Inflammatory macrophage (primary cell): ENCODE measurements at regions not wholly inside any gene's neighbourhood (a gene's known extent, or its start where the extent isn't known, plus 50 kb on each side); places are given as distances from the start of the nearest gene placed in this dataset.

Experiments
- DNase-seq, 2 donors: peaks; one replicate each; pipeline ENCODE4 v3.0.0-alpha.2; 2020 to 2022

DNA sequence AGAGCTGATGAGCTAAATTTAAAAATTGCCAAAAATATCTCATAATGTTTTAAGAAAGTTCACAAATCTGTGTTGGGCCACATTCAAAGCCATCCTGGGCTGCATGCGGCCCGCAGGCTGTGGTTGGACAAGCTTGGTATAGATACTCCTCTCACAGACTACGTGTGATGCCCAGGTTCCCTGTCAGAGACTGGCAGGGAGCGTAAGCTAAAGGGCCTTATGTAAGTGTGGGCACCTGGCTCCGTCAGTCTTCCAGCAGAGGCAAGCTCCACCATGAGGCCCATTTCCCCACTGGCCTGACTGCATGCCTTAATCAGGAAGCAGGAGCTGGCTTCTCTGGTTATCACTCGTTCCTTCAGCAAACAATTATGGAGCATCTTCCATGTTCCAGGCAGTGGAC, 200.2 kb downstream of the FOXO1 start:
- DNase-seq, result no peak

DNA sequence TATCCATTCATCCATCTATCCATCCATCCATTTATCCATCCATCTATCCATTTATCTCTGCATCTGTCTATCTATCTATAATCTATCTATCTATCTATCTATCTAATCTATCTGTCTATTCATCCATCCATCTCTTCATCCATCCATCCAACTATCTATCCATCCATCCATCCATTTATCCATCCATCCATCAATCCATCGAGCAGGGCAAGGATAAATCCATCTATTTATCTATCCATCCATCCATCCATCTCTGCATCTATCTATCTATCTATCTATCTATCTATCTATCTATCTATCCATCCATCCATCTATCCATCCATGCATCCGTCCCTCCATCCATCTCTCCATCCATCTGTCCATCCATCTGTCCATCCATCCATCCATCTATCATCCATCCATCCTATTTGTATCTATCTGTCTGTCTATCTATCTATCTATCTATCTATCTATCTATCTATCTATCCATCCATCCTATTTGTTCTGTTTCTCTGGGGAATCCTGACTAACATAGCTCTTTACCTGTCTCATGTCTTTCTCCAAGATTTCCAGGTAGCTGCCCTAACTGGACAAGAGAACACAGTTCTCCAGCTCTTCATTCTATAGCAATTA, 198.1 kb downstream of the FOXO1 start:
- no peak for DNase-seq

DNA sequence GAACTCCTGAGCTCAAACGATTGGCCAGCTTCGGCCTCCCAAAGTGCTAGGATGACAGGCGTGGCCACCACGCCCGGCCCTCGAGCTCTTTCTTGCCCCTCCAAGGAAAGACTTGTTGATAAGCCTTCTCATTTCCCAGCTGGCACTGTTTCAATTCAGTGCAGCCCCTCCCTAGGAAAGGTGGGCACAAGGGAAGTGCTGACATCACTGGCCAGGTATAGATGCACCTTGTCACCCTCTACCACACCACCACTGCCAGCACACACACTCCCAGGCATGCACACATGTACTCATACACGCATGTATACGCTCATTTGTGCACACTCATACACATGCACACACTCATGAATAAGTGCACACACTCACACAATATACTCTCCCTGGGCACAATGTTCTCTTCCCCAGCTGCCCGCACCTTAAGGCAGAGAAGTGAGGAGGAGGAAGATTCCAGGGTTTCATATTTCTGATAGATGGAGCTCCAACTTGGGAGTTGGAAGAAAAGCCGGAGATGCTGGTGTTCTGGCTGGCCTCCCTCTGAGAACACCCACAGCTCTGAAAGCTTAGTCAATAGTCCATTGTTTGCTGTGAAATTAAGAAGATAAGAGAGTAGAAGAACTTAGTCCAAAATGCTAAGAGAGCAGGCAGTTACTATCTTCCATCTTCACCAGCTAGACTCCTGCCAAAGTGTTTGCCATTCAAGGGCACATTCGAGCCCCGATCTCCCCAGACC, 196.7 kb downstream of the FOXO1 start:
- DNase-seq, result no peak

DNA sequence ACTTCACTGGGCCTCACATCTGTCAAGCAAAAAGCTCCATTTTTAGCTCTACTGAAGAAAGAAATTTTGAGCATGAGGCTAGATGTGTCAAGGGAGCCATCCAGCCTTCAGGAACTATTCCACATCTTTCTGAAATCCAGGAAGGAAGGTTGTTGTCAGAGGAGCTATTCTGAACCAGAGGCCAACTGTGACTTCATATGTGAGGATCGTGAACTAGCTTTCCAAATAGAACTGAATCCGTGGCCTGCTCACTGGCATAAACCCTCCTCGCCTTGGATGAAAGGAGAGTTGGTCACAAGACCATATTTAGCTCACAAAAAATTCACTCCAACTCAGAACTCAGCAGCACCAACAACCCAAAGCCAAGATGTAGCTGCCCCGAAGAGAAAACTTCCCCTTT, 195.8 kb downstream of the FOXO1 start:
- no peak for DNase-seq

DNA sequence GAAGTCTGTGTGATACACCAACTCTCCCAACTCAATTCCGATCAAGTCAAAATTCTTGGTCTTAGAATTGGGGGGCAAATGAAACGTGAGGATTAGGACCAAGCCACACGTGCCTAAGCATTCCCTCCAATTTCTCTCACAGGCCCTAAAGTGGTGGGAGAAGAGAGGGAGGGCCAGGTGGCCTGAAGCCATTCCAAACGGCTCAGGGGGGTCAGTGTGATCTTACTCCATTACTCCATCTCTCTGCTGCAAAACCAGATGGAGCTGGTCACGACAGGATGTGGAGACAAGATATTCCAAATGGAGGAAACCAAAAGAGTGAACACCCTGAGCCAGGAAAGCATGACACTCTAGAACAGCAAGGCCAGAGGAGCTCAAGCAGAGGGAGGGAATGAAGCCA, 195.4 kb downstream of the FOXO1 start:
- DNase-seq, result no peak

DNA sequence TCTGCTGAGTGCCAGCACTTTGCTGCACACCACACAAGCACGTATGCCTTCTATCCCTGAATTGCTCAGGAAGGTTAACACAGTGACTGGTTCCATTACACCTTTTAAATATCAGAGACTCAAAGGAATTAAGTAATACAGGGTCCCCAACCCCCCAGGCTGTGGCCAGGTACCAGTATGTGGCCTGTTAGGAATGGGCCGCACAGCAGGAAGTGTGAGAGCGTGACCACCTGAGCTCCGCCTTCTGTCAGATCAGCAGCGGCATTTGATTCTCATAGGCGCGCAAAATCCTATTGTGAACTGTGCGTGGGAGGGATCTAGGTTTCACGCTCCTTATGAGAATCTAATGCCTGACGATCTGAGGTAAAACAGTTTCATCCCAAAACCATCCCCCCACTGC, 194.5 kb downstream of the FOXO1 start:
- DNase-seq, result no peak

DNA sequence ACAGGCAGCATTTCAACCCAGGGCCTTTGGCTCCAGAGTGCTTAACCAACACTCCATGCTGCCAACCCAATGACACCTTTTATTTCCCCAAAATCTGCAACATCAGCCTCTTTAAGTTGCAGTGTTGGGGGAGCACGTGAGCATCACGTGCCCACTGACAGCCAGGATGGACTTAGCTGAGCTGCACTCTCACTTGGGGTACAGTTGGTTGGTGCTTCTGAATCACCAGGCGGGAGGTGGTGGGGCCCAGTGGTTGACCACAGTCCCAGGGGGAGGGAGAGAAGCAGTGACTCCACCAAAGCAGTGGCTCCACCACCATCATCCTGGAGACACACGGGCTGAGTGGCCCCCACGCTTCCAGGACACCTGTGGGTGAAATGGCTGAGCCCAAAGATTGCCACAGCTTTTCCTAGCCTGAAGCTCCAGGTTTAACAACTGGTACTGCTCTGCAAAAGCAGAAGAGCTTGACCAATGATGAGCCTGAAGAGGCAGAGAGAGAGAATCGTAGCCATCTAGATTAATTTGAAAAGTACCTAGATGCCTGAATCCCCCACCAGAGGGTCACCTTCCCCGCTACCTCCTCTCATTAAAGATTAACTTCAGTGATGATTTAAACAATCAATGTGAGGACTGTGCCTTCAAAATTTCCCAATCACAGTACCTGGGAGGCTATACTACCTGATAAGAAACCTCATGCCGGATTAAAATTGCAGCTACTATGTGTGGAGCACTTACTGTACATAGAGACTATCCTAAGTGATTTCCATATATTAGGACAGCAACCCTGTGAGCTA, 193.8 kb downstream of the FOXO1 start:
- DNase-seq, result no peak

DNA sequence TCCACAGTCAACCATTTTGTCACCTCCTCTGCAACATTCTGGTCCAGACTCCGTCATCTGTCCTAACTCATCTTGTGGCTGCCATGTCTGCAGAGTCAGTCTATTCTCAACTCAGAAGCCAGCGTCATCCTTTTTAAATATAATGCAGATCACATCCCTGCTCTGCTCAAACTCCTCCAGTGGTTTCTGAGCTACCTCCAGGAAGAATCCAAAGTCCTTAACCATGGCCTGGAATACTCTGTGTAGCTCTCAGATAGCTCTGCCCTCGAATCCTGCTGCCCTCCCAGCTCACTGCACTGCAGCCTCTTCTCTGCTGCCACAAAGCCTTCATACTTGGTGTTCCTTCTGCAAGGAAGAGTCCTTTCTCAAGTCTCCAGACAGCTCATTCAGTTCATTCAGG, 190.8 kb downstream of the FOXO1 start:
- DNase-seq, result no peak

DNA sequence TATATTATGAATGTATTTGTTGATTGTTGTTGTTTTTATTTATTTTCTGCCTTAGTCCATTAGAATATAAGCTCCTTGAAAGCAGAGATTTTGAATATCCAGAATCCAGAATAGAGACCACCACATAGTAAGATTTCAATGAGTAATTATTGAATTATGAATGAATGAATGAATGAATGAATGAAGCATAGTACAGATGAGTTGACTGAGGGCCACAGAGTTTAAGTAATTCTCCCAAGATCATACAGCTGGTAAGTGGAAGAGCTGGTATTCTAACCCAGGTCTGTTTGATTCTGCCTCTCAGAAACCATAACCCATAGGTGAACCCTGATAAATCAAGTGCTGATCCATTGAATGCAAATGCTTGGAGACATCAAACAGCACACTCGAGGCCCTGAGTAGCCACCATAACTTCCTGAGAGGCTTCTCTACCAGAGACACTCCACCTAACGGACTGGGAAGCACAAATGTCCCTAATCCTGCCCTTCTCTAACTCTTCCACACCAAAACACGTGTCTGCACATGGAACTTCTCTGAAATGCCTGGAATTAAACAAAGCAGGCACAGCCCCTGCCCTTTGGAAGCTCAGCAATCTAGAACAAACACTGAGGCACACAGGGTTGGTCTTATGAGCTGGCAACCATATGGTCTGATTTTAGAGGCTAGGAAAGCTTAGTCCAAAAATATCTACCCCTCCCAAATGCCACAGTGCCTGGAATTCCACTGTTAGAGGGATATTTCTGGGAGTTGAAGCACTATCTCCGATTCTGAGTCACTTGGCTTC, 190.1 kb downstream of the FOXO1 start:
- DNase-seq, result no peak

DNA sequence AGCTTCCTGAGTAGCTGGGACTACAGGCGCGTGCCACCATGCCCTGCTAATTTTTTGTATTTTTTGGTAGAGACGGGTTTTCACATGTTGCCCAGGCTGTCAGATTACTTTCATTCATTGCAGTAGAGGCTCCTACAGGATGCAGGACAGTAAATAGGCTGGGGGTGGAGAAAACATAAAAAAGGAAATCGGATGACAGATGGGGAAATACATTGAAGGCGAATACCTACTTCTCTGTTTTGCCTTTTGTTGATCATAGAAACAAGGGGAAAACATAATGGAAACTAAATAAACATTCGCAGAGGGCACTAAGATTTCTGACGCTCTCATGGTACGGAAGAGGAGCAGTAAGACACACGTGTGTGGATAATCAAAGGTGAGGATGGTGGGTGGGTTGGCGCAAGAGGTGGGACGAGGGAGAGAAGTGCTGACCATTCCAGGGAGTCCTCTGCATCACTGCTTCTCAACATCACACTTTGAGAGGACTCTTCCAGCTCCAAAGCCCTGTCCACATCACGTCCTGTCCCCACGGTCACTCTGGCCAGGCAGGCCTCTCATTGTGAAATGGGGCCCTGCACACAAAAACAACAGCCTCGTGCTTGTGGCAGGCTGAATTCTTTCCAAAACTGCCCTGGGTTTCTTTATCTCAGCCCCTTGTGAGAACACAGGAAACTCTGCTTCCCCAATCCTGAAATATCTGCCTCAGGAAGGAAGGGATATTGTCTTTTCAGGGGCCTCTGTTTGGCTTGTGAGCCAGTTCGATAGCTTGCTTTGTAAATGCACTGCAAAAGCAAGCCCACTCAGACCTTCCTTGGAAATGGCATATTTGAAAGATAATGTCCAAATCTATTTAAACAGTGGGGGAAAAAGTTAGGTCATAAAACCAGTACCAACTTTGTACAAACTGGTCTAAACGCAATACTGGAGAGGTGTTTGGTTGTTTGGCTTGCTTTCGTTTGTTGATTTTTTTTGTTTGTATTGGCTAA, 188.5 kb downstream of the FOXO1 start:
- peak; percentile 62 to 75 for DNase-seq

DNA sequence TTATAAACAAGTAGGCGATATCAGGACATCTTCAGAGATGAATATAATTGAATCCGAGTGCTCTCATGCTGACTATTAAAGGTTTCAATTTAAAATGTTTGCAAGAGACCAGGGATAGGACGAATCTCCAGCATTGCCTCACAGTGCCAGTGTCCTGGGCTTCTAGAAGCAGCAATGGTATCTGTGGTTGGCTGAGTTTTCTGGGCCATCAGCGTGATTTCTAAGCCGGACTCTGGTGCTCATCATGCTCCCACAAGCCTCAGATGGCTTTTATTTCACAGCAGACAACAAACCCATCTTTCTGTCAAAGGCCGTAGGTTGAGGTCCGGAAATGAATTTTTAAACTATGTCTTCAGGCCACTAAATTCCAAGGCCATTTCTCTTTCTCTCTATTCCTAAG, 187.7 kb downstream of the FOXO1 start:
- no peak for DNase-seq

DNA sequence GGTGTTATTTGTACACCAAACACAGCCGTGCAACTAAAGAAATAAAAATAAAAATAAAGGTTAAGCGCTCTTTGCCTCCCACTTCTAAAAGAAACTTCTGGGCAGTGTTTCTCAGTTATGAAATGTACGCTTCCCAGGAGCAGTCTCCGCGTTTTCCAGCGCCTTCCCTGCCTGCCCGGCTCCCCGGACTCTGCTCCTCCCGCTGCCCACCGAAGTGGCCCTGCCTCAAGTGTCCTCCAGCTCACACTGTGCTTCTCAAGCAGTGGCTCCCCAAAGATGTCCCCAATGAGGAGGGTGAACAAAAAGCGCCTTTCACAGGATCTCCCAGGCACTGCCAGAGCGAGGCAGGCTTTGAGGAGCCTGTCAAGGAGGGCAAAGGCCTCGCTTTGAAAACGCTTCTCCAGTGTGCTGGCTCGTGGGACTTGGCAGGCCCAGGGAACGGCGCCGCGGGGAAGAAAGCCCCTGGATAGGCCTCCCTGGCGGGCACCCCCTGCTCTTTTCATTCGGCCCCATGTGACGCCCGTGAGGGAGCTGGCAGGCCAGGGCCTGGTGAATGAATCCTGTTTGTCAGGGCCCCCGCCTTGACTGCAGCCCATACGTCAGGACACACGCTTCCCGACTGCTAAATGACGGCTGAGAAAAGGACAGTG, 187.1 kb downstream of the FOXO1 start:
- DNase-seq, result no peak

DNA sequence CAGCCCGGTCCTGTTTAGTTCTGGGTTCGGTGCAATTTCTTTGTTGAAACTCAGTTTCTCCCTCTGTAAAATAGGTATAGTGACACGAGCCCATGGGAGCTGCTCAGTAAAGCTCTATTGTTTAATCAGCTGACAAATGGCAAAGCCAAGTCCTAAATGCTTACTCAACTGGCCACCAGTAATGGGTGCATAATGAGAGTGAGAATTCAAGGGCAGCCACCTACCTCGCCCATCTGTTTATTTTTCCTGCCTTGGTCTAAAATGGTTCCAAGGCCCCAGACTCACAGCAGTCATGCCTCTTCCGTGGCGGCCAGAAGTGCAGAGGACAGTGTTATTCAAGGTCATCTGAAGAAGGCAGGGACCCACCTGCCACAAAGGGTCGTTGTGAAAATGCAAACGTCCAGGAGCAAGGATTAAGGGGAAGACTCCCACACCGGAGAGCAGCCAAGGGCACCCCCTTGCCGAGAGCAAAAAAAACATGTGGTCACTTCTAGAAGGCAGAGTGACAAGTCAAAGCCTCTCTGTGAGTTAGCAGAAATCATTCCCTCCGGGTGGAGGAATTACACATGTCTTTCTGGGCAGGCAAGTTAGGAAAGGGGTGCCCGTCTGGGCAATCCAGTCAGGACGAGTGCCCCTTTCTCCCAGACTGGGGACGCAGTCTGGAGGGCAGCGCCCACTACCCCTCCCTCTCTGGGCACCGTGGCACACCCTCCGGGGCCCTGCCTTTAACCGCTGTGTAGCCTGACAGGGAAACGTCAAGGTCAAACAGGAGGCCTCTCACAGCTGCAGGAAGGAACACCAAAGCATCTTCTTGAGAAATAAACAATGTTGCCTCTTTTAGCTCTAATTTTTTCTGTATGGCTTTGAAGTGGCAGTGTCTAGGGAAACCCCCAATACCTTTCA, 186.2 kb downstream of the FOXO1 start:
- DNase-seq, result no peak

DNA sequence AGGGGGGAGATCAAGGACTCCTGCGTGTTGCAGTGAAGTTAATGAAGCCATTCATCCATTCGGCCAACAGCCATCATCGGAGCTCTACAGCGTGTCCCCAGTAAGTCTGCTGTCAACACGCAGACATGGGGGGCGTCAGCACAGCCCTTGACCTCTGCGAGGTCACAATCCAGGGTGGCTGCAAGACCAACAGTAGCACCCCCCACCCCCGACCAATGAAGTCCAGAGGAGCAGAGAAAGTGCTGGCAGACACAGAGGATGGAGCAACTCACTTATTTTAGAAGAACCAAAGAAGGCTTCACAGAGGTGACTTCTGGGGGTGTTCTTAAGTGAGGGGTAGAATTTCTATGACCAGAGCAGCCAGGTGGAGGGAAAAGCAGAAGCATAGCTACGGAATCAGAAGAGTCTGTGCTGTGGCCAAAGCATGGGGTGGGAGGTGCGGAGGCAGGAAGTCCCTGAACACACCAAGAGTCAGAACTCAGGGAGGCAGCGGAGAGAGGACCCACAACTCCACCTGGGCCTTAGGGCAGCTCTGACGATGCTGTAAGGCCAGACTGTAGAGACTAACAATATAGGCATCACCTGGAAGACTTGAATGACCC, 185.4 kb downstream of the FOXO1 start:
- no peak for DNase-seq

DNA sequence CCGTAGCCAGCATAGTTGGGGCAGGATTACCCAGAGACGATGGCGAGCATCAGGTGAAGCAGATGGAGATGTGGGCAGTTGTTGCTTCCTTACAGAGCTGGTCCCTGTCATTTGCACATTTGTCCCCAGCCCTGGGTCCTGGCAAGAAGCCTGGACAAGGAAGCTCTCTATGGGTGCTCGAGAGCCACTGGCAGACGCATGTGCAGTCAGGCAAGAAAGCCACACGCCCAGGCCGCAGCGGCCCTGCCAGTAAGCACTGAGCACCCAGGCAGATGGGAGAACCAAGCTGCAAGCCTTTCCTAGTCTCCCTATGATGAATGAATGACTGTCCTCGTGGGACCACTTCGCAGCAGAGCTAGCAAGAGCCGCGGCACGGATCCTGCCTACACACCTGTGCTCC, 182.8 kb downstream of the FOXO1 start:
- no peak for DNase-seq

DNA sequence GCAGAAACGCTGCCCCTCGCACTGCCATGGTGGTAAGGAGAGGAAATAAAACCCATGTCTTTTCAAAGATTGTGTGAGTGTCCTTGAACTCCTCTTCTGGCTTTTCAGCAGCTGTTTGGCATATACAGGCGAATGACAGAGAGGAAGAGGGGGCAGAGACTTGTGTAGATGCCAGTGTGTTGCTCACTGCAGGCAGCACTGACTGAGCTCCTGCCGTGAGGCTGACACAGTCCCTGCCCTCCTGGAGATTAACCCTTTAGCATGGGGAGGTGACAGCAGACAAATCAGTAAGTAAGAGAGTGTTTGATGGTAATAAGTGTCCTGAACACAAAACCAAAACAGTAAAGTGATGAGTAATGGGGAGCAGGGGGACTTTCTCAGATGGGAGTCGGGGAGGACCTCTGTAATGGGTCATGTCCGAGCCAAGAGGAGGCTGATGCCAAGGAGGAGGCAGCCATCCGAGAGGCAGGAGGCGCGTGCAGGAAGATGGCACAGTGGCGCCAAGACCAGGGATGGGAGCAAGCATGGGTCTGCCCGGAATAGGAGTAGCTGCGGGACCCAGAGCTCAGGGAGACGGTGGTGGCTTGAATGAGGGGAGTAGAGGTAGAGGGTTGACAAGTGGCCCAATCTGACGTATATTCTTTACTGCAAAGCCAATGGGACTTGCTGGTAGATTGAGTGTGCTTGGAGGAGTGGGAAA, 182.2 kb downstream of the FOXO1 start:
- no peak for DNase-seq

DNA sequence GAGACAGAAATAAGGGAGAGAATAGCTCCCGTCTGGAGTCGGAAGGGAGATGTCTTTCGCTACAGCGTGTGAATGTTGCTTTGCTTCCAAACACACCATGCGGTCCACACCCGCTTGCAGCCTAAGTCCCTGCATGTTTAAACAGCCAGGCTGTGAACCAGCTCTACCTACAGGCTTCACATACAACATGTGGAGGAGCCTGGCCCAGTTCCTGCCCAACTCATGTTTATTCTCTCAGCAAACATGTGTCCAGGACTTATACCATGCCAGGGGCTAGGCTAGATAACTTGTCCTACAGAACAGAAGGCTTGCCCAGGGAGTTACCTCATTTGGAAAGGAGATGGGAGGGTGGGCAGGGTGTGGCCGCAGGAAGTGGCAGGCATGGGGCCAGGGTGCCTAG, 181.5 kb downstream of the FOXO1 start:
- no peak for DNase-seq

DNA sequence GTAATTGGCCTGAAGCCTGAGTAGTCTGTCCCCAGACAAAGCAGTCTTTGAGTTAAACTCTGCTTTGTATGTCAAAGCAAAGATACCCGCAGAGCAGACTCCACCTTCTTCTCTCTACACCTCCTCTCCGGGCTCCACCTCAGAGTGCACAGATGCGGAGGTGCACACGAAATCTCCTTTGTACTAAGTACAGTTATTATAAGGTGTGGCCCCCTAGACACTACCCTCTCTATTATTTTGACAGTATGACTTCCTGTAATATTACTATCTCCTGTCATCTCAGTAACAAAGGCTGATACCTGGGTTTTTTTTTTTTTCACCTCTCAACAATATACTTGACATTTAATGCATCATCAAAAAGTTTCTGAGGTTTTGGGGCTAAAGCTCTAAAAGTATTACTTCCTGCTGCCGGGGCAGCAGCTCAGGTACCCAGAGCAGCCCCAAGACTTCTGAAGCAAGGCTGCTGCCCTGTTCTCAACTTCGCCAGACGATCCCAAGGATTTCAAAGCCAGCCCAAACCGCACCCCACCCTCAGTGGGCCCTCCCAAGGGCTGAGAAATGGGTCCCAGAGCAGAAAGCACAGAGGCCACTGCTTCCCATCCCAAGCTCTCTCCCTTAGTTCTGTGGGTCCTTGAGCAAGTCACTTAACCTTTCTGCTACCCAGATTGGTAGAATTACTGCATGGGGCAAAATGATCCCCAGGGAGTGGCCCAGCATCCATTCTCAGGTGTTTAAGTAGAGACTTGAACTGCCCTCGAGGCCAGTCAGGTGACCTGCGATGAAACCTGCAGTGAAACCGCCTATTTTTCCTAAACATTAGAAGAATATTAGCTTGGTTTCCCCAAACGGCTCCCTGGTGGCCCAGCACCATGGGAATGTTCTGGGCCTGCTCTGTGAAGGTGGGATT, 180.6 kb downstream of the FOXO1 start:
- no peak for DNase-seq
